ENCODE measurements at regions not wholly inside any gene's neighbourhood (a gene's known extent, or its start where the extent isn't known, plus 50 kb on each side); places are given as distances from the start of the nearest gene placed in this dataset.

DNA sequence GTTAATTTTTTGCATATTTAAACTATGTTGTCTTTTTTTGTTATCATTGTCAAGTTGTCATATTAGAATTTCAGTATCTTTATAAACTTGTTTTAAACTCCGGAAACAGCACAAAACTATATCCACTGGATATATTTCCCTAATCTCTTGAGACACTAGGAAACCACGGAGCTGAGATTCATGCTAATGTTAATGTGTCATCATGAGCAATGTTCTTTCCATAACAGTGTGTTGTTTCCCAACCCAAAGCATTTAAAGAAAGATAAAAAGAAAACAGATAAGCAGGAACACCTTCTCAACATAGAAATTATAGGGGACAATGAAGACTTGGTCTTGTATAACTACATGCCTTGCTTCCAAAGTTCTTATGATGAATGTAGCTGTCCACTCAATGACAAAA is 626.2 kb upstream of the TMPRSS15 start:
- Histone ChIP-seq H3K27ac (ENCODE audit: low read depth, low read length) (no peak overlapping the region), H2AFZ (ENCODE audit: low read depth, low read length, poor library complexity, severe bottlenecking) (no peak overlapping the region), H3K36me3 (ENCODE audit: control insufficient read depth in 1 of 2, insufficient read depth in 2 of 2, low read length in 2 of 2) (no peaks in the 10 kb centered on the region), H3K4me3 (replicated peaks in 1 of 2; ENCODE audit: low read depth in 1 of 2, low read length in 2 of 2) (no peak overlapping the region), H3K9me3 (ENCODE audit: control insufficient read depth in 1 of 2, insufficient read depth in 1 of 2, low read depth in 1 of 2, low read length in 2 of 2) (peaks cover 9 to 28% of the 10 kb centered on the region in 2 experiments), H4K20me1 (ENCODE audit: insufficient read depth) (no peaks in the 10 kb centered on the region), H3K9ac (ENCODE audit: low read length) (no peak overlapping the region), H3K4me1 (ENCODE audit: control insufficient read depth in 1 of 2, insufficient read depth in 2 of 2, low read length in 2 of 2) (no peaks in the 10 kb centered on the region), H3K79me2 (ENCODE audit: insufficient read depth, low read length) (no peaks in the 10 kb centered on the region), H3K27me3 (ENCODE audit: insufficient read depth, low read length) (no peaks in the 10 kb centered on the region), H3K9me2 (ENCODE audit: insufficient read depth) (no peaks in the 10 kb centered on the region), H3K4me2 (ENCODE audit: low read length) (no peak overlapping the region)
- ChIA-PET RAD21 (ENCODE audit: low non-redundant PET in 1 of 2, low total read pairs in 2 of 2, uncharacterized antibody in 2 of 2, unreplicated experiment in 2 of 2) (no interaction called here), CTCF (no interaction called here), POLR2A (no interaction called here)
- ATAC-seq (no peak), DNase-seq (ENCODE audit: low read depth, low spot score) (no peak)
- intact Hi-C loops (cut with micrococcal nuclease), result no loop called here
- BruUV-seq (replicated peaks), result no TSS peak
- TF ChIP-seq EGR1 (IDR thresholded peaks at IDR 0.05; ENCODE audit: low read depth) (no peak), SRF (IDR thresholded peaks at IDR 0.05; ENCODE audit: low read depth) (no peak), JUND (IDR thresholded peaks at IDR 0.05) (no peak), EZH2 (IDR thresholded peaks at IDR 0.05) (no peak), FOSL1 (IDR thresholded peaks at IDR 0.05; ENCODE audit: low read depth) (no peak)
- TF ChIP-seq, protein P1, sequence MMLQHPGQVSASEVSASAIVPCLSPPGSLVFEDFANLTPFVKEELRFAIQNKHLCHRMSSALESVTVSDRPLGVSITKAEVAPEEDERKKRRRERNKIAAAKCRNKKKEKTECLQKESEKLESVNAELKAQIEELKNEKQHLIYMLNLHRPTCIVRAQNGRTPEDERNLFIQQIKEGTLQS (IDR thresholded peaks at IDR 0.05), result no peak
- TF ChIP-seq, protein P2, sequence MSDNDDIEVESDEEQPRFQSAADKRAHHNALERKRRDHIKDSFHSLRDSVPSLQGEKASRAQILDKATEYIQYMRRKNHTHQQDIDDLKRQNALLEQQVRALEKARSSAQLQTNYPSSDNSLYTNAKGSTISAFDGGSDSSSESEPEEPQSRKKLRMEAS (IDR thresholded peaks at IDR 0.05), result no peak

DNA sequence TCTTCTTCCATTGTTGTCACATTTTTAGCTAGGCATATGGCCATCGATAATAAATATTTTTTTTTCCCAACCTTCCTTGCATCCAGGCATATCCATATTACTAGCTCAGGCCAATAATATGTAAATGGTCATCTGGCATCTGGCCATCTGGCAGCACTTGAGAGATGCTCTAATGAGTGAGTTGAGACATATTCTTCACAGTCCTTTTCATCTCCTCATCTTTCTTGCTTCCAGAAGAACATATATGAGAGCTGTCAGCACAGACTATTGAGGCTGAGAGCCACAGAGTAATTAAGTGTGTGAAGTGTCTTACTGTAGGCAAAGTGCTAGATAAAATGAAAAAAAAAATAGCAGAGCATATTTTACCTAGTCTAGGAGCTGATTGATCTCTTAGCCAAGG is 628.4 kb upstream of the TMPRSS15 start:
- H3K79me2 ChIP-seq (ENCODE audit: insufficient read depth, low read length), result no peaks in the 10 kb centered on the region
- no peak overlapping the region for H3K9ac ChIP-seq (ENCODE audit: low read length)
- no peaks in the 10 kb centered on the region for H4K20me1 ChIP-seq (ENCODE audit: insufficient read depth)
- H3K36me3 ChIP-seq (ENCODE audit: control insufficient read depth in 1 of 2, insufficient read depth in 2 of 2, low read length in 2 of 2), result no peaks in the 10 kb centered on the region
- H3K27ac ChIP-seq (ENCODE audit: low read depth, low read length), result no peak overlapping the region
- no peak overlapping the region for H3K4me3 ChIP-seq (replicated peaks in 1 of 2; ENCODE audit: low read depth in 1 of 2, low read length in 2 of 2)
- ChIA-PET POLR2A (no interaction called here), CTCF (no interaction called here), RAD21 (ENCODE audit: low non-redundant PET in 1 of 2, low total read pairs in 2 of 2, uncharacterized antibody in 2 of 2, unreplicated experiment in 2 of 2) (no interaction called here)
- no peak for DNase-seq (ENCODE audit: low read depth, low spot score)
- H3K4me2 ChIP-seq (ENCODE audit: low read length), result no peak overlapping the region
- ATAC-seq, result no peak
- no peaks in the 10 kb centered on the region for H3K4me1 ChIP-seq (ENCODE audit: control insufficient read depth in 1 of 2, insufficient read depth in 2 of 2, low read length in 2 of 2)
- no peak overlapping the region for H2AFZ ChIP-seq (ENCODE audit: low read depth, low read length, poor library complexity, severe bottlenecking)
- peaks cover 6 to 28% of the 10 kb centered on the region in 2 experiments for H3K9me3 ChIP-seq (ENCODE audit: control insufficient read depth in 1 of 2, insufficient read depth in 1 of 2, low read depth in 1 of 2, low read length in 2 of 2)
- intact Hi-C loops (cut with micrococcal nuclease), result no loop called here
- TF ChIP-seq ZFX (IDR thresholded peaks at IDR 0.05) (no peak), JUND (IDR thresholded peaks at IDR 0.05) (no peak), ZNF274 (IDR thresholded peaks at IDR 0.05; ENCODE audit: low read depth, low read length) (no peak), CEBPB (IDR thresholded peaks at IDR 0.05; ENCODE audit: low read depth) (no peak), RAD21 (IDR thresholded peaks at IDR 0.05; ENCODE audit: low read depth) (no peak), YY1 (IDR thresholded peaks at IDR 0.05; ENCODE audit: extremely low read depth, insufficient replicate concordance, low read depth, low read length) (no peak), ZBTB33 (IDR thresholded peaks at IDR 0.05; ENCODE audit: extremely low read depth, insufficient replicate concordance, low read length) (no peak), ELF1 (IDR thresholded peaks at IDR 0.05; ENCODE audit: borderline replicate concordance, low read depth) (no peak), FOSL1 (IDR thresholded peaks at IDR 0.05; ENCODE audit: low read depth) (no peak), CBX3 (IDR thresholded peaks at IDR 0.05; ENCODE audit: low read depth) (no peak), POLR2A (IDR thresholded peaks at IDR 0.05; ENCODE audit: borderline replicate concordance, extremely low read depth, insufficient read depth, insufficient read length) (no peak)
- TF ChIP-seq, protein P1 (IDR thresholded peaks at IDR 0.05), result no peak
- TF ChIP-seq, protein P2 (IDR thresholded peaks at IDR 0.05), result no peak
- BruUV-seq (replicated peaks), result no TSS peak
- no peaks in the 10 kb centered on the region for H3K27me3 ChIP-seq (ENCODE audit: insufficient read depth, low read length)
- H3K9me2 ChIP-seq (ENCODE audit: insufficient read depth), result no peaks in the 10 kb centered on the region

All from HCT116 (cell line).